Esophagus squamous epithelium (tissue), 5 donors: ENCODE measurements at regions not wholly inside any gene's neighbourhood (a gene's known extent, or its start where the extent isn't known, plus 50 kb on each side); places are given as distances from the start of the nearest gene placed in this dataset.

Experiments
- DNase-seq: peaks from one replicate; lab custom pipeline; 2025; lab: John Stamatoyannopoulos, UW
- H3K27ac ChIP-seq, 4 donors: fragments of 200-600 bp; sonication (generic); one replicate each; pipeline ENCODE4 v1.5.1; 2016 to 2019; ENCODE audit warnings: mild to moderate bottlenecking in 1 of 4
- H3K27me3 ChIP-seq, 4 donors: fragments of 200-600 bp; sonication (generic); 1 replicate in 3 of 4; 2 replicates in 1 of 4; pipeline versions ENCODE4 v1.5.1 to v1.6.0; 2017 to 2021; ENCODE audit warnings: antibody characterized with exemption in 1 of 4
- H3K36me3 ChIP-seq, 3 donors: fragments of 200-600 bp; sonication (generic); one replicate each; pipeline ENCODE4 v1.5.1; 2016 to 2019
- H3K4me1 ChIP-seq, 3 donors: fragments of 200-600 bp; sonication (generic); one replicate each; pipeline ENCODE4 v1.5.1; 2017 to 2019
- H3K4me3 ChIP-seq, 4 donors: fragments of 200-600 bp; sonication (generic); 1 replicate in 3 of 4; 2 replicates in 1 of 4; pipeline ENCODE4 v1.5.1; 2016 to 2019; ENCODE audit warnings: mild to moderate bottlenecking in 2 of 4, moderate library complexity in 1 of 4
- H3K9me3 ChIP-seq, 3 donors: fragments of 200-600 bp; sonication (generic); one replicate each; pipeline ENCODE4 v1.5.1; 2016 to 2019
- CTCF ChIP-seq, 6 experiments: fragments of 450-650 bp in 4 of 6; fragments of 200-600 bp in 2 of 6; sonication (generic) in 2 of 6; IDR thresholded peaks; one replicate each; pipeline ENCODE4 v1.5.1; 2016 to 2019; ENCODE audit warnings: antibody characterized with exemption in 6 of 6, mild to moderate bottlenecking in 4 of 6, moderate library complexity in 4 of 6
- POLR2A ChIP-seq, 4 donors: fragments of 450-650 bp; IDR thresholded peaks; one replicate each; pipeline ENCODE4 v1.6.1; 2017; ENCODE audit warnings: antibody characterized with exemption in 4 of 4, mild to moderate bottlenecking in 4 of 4, moderate library complexity in 3 of 4
- WGBS, 2 donors: methylation state at CpG; one replicate each; pipeline ENCODE4 v1.1.5; 2018; 5-methylcytosine and 5-hydroxymethylcytosine counted together
- intact Hi-C: fragments of 100-400 bp; cut with DNase I; formaldehyde crosslinking; loops from one replicate; pipeline ENCODE4 v1.15.0; 2022
- donor health status: DM: yes; HTN: yes; CAD: no.

DNA sequence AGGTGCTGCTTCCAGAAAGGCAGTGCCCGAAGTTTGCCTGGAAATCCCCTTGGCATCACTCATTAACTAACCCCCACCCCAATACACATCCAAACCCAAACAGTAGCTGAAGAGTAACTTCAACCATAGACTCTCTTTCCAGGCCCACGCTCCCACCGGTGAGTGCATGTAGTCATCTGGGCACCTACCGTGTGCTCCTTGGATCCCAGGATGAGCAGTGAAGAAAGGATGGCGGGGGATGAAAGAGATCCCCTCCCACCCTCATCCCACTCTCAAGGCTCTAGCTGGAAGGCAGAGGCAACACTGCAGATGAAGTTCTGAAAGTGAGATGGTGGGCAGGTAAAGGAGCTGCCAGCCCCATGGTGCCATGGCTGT lies 305.0 kb downstream of the SOX9 start:
- TF ChIP-seq POLR2A (IDR thresholded peaks at IDR 0.05) (no peak), CTCF (IDR thresholded peaks at IDR 0.05) (no peak)
- no peak for DNase-seq
- WGBS, 2 donors, result 79 to 80% methylated on average over 3 of the region's 5 CpGs
- H3K4me3 ChIP-seq, result no peak overlapping the region
- H3K4me1 ChIP-seq, result peaks cover 19 to 29% (median 19%) of the 10 kb centered on the region in 3 donors
- no peaks in the 10 kb centered on the region for H3K9me3 ChIP-seq
- no peaks in the 10 kb centered on the region for H3K27me3 ChIP-seq
- no peak overlapping the region for H3K27ac ChIP-seq
- intact Hi-C loops, result no loop called here
- H3K36me3 ChIP-seq, result no peaks in the 10 kb centered on the region

DNA sequence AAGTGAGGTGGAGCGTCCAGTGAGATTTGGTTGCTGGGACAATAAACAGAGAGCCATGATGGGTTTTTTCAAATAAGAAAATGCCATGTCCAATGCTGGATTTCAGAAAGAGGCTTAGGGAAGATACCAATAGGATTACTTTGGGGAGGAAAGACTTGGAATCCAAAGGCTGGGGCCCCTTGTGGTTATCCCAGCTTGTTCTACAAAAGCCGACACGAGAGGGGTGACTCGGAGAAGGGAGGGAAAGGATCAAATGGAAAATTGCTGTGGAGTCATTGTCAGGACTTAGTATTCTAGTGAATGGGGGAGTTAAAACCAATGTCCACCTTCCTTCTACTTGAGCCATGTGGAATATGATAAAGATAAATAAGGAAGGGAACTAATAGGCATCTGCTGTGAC lies 305.5 kb downstream of the SOX9 start:
- WGBS, 2 donors, result 86 to 94% methylated on average over 4 of the region's 4 CpGs
- DNase-seq, result no peak
- intact Hi-C loops, result no loop called here
- no peak overlapping the region for H3K27ac ChIP-seq
- H3K36me3 ChIP-seq, result no peaks in the 10 kb centered on the region
- H3K4me3 ChIP-seq, result no peak overlapping the region
- TF ChIP-seq CTCF (IDR thresholded peaks at IDR 0.05), result no peak
- TF ChIP-seq POLR2A (IDR thresholded peaks at IDR 0.05), result no peak
- peaks cover 13 to 23% (median 16%) of the 10 kb centered on the region in 3 donors for H3K4me1 ChIP-seq
- no peaks in the 10 kb centered on the region for H3K27me3 ChIP-seq
- H3K9me3 ChIP-seq, result no peaks in the 10 kb centered on the region

- no peak overlapping the region for H3K4me3 ChIP-seq
- DNase-seq, result no peak
- no peaks in the 10 kb centered on the region for H3K36me3 ChIP-seq
- TF ChIP-seq CTCF (IDR thresholded peaks at IDR 0.05), result no peak
- no peak for TF ChIP-seq POLR2A (IDR thresholded peaks at IDR 0.05)
- no peaks in the 10 kb centered on the region for H3K27me3 ChIP-seq
- no peak overlapping the region for H3K27ac ChIP-seq
- intact Hi-C loops, result no loop called here
- peaks cover 6 to 20% (median 14%) of the 10 kb centered on the region in 3 donors for H3K4me1 ChIP-seq
- 60 to 100% methylated on average over 1 to 4 of the region's 7 CpGs for WGBS, 2 donors
- no peaks in the 10 kb centered on the region for H3K9me3 ChIP-seq
Measured at GRCh38 chr17:72426948-72427760, 306.3 kb downstream of the SOX9 start.

- H3K4me1 ChIP-seq, result peaks cover 2 to 20% (median 15%) of the 10 kb centered on the region in 3 donors
- no peak for DNase-seq
- H3K36me3 ChIP-seq, result no peaks in the 10 kb centered on the region
- no peak overlapping the region for H3K4me3 ChIP-seq
- intact Hi-C loops, result no loop called here
- no peaks in the 10 kb centered on the region for H3K9me3 ChIP-seq
- no peak overlapping the region for H3K27ac ChIP-seq
- WGBS, 2 donors, result 86 to 100% methylated on average over 2 of the region's 5 CpGs
- TF ChIP-seq CTCF (IDR thresholded peaks at IDR 0.05) (no peak), POLR2A (IDR thresholded peaks at IDR 0.05) (no peak)
- no peaks in the 10 kb centered on the region for H3K27me3 ChIP-seq
Measured at GRCh38 chr17:72427761-72428109, 306.9 kb downstream of the SOX9 start.

GRCh38 chr17:72429066-72429638 lies 308.3 kb downstream of the SOX9 start:
- WGBS, 2 donors, result 90 to 96% methylated on average over 4 of the region's 4 CpGs
- TF ChIP-seq CTCF (IDR thresholded peaks at IDR 0.05), result no peak
- TF ChIP-seq POLR2A (IDR thresholded peaks at IDR 0.05), result no peak
- Histone ChIP-seq H3K9me3 (no peaks in the 10 kb centered on the region), H3K4me1 (peaks cover 5 to 17% (median 13%) of the 10 kb centered on the region in 3 donors), H3K27me3 (no peaks in the 10 kb centered on the region), H3K27ac (no peak overlapping the region), H3K4me3 (no peak overlapping the region), H3K36me3 (no peaks in the 10 kb centered on the region)
- intact Hi-C loops, result no loop called here
- no peak for DNase-seq
